ENCODE measurements at regions not wholly inside any gene's neighbourhood (a gene's known extent, or its start where the extent isn't known, plus 50 kb on each side); places are given as distances from the start of the nearest gene placed in this dataset.
"Not testable (repeated sequence)": the region's sequence is repeated elsewhere in the genome, so short reads cannot be mapped to it uniquely, and the experiment has no call there.

DNA sequence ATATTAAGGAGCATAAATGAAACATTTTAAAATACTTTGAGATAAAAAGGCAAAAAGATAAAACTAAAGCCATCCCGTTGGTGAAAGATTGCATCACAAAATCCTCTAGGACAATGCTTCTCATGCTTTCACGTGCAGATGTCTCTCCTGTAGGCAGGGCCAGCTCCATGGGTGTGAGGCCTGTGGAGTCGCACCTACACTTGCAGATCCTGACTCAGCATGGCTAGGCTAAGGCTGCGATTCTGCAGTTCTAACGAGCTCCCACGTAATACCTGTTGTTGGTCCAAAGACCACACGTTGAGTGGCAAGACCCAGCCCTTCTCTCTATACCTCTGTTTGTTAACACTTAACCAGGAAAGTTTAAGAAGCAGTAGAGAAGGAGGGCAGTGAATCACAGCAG, 62.1 kb upstream of the CAPRIN1 start:
- no peak overlapping the region for H3K9ac ChIP-seq (ENCODE audit: low read depth in 2 of 2, low read length in 2 of 2)
- intact Hi-C loops (cut with DNase I) = loop anchor here (2.0 kb wide), 1 partner anchor 133 kb away; no protein-coding TSS in a partner anchor
- no peak overlapping the region for H3K27ac ChIP-seq
- no peaks in the 10 kb centered on the region for H3K27me3 ChIP-seq
- no peaks in the 10 kb centered on the region for H3K36me3 ChIP-seq
- no peaks in the 10 kb centered on the region for H3K4me1 ChIP-seq
- no peak overlapping the region for H3K4me3 ChIP-seq
- TF ChIP-seq, protein P1, sequence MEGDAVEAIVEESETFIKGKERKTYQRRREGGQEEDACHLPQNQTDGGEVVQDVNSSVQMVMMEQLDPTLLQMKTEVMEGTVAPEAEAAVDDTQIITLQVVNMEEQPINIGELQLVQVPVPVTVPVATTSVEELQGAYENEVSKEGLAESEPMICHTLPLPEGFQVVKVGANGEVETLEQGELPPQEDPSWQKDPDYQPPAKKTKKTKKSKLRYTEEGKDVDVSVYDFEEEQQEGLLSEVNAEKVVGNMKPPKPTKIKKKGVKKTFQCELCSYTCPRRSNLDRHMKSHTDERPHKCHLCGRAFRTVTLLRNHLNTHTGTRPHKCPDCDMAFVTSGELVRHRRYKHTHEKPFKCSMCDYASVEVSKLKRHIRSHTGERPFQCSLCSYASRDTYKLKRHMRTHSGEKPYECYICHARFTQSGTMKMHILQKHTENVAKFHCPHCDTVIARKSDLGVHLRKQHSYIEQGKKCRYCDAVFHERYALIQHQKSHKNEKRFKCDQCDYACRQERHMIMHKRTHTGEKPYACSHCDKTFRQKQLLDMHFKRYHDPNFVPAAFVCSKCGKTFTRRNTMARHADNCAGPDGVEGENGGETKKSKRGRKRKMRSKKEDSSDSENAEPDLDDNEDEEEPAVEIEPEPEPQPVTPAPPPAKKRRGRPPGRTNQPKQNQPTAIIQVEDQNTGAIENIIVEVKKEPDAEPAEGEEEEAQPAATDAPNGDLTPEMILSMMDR (IDR thresholded peaks at IDR 0.05) = no peak
- no peaks in the 10 kb centered on the region for H3K9me3 ChIP-seq
- no peak for DNase-seq

DNA sequence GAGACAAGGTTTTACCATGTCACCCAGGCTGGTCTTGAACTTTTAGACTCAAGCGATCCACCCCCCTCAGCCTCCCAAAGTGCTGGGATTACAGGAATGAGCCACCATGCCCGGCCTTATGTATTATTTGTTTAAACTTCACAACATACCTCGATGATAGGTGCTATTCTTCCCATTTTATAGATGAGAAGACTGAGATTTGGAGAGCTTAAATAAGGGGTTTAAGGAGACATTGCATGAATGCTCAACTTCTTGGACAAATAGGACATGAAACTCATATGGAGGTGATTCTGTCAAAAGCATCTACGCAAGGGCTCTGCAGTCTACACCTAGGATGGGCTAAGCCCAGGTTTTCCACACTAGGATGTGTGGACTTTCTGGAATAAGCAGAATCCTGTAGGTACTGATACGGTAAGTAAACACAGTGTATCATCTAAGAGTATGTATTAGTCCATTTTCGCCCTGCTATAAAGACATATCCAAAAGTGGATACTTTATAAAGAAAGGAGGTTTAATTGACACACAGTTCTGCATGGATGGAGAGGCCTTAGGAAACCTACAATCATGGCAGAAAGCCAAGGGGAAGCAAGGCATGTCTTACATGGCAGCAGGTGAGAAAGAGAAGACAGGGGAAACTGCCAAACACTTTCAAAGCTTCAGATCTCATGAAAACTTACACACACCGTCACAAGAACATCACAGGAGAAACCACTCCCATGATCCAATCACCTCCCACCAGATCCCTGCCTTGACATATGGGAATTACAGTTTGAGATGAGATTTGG, 62.8 kb upstream of the CAPRIN1 start:
- TF ChIP-seq, protein P1 (IDR thresholded peaks at IDR 0.05) = no peak

GRCh38 chr11:33987975-33988580, 63.5 kb upstream of the CAPRIN1 start:
- Histone ChIP-seq H3K9me3 (no peaks in the 10 kb centered on the region), H3K4me3 (no peak overlapping the region), H3K36me3 (no peaks in the 10 kb centered on the region), H3K27me3 (no peaks in the 10 kb centered on the region), H3K27ac (no peak overlapping the region), H3K4me1 (no peaks in the 10 kb centered on the region), H3K9ac (ENCODE audit: low read depth in 2 of 2, low read length in 2 of 2) (no peak overlapping the region)
- intact Hi-C loops (cut with DNase I) = loop anchor here (2.0 kb wide), 1 partner anchor 131 kb away; no protein-coding TSS in a partner anchor
- TF ChIP-seq, protein P1 (IDR thresholded peaks at IDR 0.05) = peak; percentile 94
- peak; percentile 74 for DNase-seq

More for the DNA sequence above, 62.8 kb upstream of the CAPRIN1 start:
- intact Hi-C loops (cut with DNase I) = loop anchor here (2.0 kb wide), 1 partner anchor 132 kb away; no protein-coding TSS in a partner anchor
- Histone ChIP-seq H3K9me3 (no peaks in the 10 kb centered on the region), H3K4me1 (no peaks in the 10 kb centered on the region), H3K36me3 (no peaks in the 10 kb centered on the region), H3K9ac (ENCODE audit: low read depth in 2 of 2, low read length in 2 of 2) (no peak overlapping the region), H3K27ac (no peak overlapping the region), H3K27me3 (no peaks in the 10 kb centered on the region), H3K4me3 (no peak overlapping the region)
- DNase-seq = no peak

GRCh38 chr11:33987545-33987944, 64.0 kb upstream of the CAPRIN1 start:
- Histone ChIP-seq H3K4me1 (no peaks in the 10 kb centered on the region), H3K4me3 (no peak overlapping the region), H3K36me3 (no peaks in the 10 kb centered on the region), H3K9me3 (no peaks in the 10 kb centered on the region), H3K27me3 (no peaks in the 10 kb centered on the region), H3K27ac (no peak overlapping the region), H3K9ac (ENCODE audit: low read depth in 2 of 2, low read length in 2 of 2) (no peak overlapping the region)
- intact Hi-C loops (cut with DNase I) = no loop called here
- DNase-seq = no peak
- TF ChIP-seq, protein P1 (IDR thresholded peaks at IDR 0.05) = no peak

GRCh38 chr11:33986597-33987501, 64.7 kb upstream of the CAPRIN1 start:
- H3K4me3 ChIP-seq; H3K9me3 ChIP-seq; H3K4me1 ChIP-seq; H3K36me3 ChIP-seq; H3K27ac ChIP-seq; DNase-seq; H3K9ac ChIP-seq (ENCODE audit: low read depth in 2 of 2, low read length in 2 of 2); H3K27me3 ChIP-seq; intact Hi-C loops (cut with DNase I): not testable (repeated sequence)
